ENCODE measurements at regions not wholly inside any gene's neighbourhood (a gene's known extent, or its start where the extent isn't known, plus 50 kb on each side); places are given as distances from the start of the nearest gene placed in this dataset.

DNA sequence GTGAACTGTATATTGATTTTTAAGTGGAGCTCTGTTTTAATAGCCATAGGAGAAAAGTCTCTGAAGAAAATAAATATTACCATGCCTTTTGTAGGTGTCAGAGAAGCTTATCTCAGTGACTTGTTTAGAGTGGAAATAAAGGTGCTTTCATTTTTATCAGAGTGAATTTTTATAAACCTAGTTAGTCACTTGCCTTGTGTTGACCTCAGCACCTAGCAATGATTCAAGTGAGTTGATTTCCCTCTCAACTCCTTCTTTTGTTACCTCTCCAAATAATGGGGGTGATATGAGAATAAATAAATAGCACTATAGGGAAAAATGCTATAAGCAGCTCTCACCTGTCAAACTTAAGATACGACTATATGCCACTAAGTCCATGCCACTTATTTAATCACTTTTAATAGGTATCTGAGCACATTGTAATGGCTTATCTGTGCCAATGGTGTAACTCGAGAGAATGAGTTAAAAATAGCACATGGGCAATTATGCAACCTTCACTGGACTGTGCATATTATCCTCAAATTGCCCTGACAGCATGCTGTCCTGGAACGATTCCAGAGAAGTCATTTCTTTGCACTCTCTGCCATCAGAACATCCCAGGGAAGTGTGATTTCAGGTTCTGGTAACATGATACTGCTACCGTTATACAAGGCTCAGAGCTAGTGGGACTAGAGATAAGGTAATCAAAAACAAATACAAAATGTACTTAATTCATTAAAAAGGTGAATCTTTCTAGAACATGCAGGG lies 290.8 kb downstream of the CCDC85A start:
- TF ChIP-seq CTCF (IDR thresholded peaks at IDR 0.05; ENCODE audit: control extremely low read depth in 1 of 3, insufficient read depth in 1 of 3, low read depth in 1 of 3, low read length in 3 of 3), result no peak
- no peak for TF ChIP-seq JUND (IDR thresholded peaks at IDR 0.05; ENCODE audit: low read length)
- TF ChIP-seq CHD2 (IDR thresholded peaks at IDR 0.05; ENCODE audit: low read length), result no peak
- TF ChIP-seq EGR1 (IDR thresholded peaks at IDR 0.05; ENCODE audit: borderline replicate concordance, low read depth, low read length), result no peak

Data from H1 (cell line).